GM12874 (cell line): ENCODE measurements at regions not wholly inside any gene's neighbourhood (a gene's known extent, or its start where the extent isn't known, plus 50 kb on each side); places are given as distances from the start of the nearest gene placed in this dataset.

ENCODE experiments used
- TF ChIP-seq, protein P1 (sequence below): IDR thresholded peaks from 2 replicates; pipeline ENCODE4 v1.5.1; 2011; ENCODE audit warnings: low read depth, mild to moderate bottlenecking, control low read depth, low read length, moderate library complexity; ENCODE audit not compliant: insufficient read depth

DNA sequence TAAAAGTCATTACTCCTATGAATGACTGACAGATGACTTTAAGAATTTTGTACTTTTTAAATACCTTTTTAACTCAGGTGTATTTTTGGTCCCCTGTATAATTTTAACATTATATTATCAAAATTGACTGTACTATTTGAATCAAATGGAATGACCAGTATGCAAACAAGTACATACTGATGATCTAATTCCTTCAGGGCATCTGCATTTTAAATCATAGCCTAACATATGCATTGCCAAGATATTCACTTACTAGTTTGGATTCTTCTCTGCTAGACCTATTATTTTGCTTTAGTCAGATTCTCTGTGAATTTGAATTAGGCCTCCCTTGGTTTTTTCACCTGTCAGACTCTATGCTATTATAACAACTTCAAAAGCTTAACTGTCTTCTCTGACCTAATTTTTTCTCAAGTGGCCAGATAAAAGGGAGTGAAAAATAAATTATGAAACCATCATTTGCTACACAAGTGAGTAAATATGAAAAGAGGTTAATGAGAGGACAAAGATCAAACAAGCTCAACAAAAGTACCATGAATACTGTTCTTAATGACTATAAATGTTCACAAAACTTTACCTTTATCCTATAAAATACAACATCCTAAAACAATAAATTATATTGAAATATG lies 1505.2 kb upstream of the CDH9 start:
- TF ChIP-seq, protein P1, sequence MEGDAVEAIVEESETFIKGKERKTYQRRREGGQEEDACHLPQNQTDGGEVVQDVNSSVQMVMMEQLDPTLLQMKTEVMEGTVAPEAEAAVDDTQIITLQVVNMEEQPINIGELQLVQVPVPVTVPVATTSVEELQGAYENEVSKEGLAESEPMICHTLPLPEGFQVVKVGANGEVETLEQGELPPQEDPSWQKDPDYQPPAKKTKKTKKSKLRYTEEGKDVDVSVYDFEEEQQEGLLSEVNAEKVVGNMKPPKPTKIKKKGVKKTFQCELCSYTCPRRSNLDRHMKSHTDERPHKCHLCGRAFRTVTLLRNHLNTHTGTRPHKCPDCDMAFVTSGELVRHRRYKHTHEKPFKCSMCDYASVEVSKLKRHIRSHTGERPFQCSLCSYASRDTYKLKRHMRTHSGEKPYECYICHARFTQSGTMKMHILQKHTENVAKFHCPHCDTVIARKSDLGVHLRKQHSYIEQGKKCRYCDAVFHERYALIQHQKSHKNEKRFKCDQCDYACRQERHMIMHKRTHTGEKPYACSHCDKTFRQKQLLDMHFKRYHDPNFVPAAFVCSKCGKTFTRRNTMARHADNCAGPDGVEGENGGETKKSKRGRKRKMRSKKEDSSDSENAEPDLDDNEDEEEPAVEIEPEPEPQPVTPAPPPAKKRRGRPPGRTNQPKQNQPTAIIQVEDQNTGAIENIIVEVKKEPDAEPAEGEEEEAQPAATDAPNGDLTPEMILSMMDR, result no peak

DNA sequence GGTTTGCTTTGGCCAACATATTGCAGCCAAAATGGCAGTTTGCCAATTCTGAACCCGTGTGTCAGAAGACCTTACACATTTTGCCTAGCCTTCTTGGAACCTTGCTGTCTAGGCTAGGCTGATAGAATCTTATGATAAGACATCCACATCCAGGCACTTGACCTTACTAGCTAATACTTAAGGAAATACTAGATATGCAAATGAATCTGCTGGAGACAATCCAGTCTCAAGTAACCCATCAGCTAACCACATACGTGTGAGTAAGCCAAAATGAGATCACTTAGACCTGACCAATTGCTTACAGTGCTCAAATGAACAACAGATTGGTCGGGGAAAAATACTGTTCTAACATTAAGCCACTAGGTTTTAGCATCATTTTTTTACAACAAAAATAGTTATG lies 1504.6 kb upstream of the CDH9 start:
- TF ChIP-seq, protein P1, result no peak

DNA sequence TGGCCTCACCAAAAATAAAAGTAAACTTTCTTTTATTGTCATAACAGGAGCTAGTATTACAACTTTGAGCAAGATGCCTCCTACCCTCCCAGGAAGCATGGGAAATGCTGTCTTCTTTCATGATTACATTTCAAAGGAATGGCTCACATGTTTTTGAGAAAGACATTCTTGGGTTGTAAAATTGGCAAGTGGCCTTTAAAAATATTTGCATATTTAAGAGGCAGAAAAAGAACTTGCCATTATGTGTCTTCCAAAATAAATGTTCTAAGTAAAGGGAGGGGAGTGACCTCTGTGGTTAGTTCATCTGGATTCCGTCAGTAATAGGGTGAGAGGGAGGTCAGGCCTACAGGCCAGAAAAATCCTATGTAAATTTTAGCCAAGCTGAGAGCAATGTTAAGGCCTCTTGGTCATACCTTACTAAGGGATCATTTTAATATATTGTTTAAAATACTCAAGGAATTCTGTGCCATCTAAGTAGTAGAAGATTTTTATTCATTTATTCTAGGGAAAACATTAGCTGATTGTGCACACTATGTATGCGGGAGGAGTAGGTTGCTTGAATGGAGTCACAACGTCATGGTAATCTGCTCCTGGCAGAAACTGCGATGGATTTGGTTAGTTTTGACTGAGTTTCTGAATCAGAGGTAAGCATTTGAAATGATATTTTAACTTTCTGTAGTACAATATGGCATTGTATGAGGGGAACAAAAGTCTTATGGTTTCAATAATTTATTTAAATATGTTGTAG lies 1485.7 kb upstream of the CDH9 start:
- TF ChIP-seq, protein P1, result no peak

DNA sequence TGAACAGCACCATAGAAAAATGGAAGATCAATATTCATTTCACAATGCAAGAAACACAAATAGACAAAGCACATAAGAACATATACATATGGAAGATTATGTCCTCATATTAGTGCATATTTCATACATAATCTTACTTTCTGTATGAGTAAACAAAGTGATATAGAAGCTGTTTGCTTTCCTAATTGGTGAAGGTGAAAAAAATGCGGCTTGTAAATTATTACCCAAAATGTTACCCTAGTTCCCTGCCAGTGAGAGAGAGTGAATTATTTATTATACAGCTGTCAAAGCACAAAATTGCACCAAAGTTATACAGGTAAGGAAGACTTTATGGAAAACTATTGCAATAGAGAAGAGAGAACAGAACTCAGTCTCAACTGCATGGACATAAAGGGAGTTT lies 1485.0 kb upstream of the CDH9 start:
- TF ChIP-seq, protein P1, result no peak

DNA sequence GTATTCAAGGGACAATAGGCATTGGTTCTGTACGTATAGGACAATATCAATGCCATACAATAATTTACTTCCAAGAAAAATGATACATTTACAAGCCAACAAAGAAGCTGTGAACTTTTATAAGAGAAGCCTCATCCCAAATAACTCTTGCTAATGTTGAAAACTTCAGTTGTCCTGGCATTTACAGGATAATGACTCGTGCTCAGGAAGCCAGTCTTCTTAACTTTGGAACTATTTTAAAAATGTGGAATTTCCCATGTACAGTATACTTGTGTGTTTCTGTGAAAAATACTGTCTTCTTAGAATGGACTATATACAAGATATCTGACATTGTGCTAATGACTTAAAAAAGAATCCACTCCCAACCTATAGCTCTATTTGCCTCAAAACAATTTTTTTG lies 1479.3 kb upstream of the CDH9 start:
- TF ChIP-seq, protein P1, result no peak

DNA sequence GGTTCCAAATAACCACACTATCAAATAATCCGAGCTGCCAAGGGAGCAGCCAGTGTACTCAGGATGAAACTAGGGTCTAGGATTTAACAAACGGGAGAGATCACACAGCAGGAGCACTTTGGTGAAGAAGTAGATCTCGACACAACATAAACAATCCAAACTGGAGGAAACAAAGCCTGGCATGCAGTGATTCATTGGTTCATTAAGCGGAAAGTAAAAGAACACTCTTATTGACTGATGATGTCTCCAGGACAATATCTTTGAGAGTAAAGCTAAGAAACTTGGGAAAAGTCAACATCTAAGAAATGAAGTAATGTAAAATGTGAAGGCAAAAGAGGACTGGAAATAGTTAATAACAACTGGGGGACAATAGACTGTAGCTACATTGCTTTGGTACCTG lies 1478.3 kb upstream of the CDH9 start:
- TF ChIP-seq, protein P1, result no peak

DNA sequence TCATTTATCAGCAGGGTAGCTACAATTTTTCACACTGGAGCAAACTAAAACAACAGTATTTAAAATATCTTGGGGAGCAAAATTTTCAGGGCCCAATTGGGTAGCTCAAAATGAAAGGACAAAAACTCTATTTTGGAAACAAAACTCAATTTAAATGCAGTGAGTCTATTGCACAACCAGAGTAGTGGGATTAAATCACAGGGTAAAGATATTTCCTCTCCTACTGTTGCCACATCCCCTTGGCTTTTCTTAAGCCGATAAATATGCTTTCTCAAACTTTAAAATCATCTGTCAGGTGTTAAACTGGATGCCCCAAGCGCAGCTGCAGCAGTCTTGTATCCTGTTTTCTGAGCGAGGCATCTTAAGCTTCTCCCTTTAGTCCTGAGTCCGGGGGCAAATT lies 1474.3 kb upstream of the CDH9 start:
- TF ChIP-seq, protein P1, result no peak
